ENCODE measurements at regions not wholly inside any gene's neighbourhood (a gene's known extent, or its start where the extent isn't known, plus 50 kb on each side); places are given as distances from the start of the nearest gene placed in this dataset.
"Not testable (repeated sequence)": the region's sequence is repeated elsewhere in the genome, so short reads cannot be mapped to it uniquely, and the experiment has no call there.

GRCh38 chr12:116661341-116661740 is 76.5 kb downstream of the SPRING1 start:
- no peak for DNase-seq
- H3K27me3 ChIP-seq: no peaks in the 10 kb centered on the region; the same call in 1 of the 2 replicates
- H3K4me1 ChIP-seq: no peaks in the 10 kb centered on the region
- H3K36me3 ChIP-seq: no peaks in the 10 kb centered on the region
- H3K4me3 ChIP-seq: no peak overlapping the region
- H3K9me3 ChIP-seq (replicated peaks): no peaks in the 10 kb centered on the region
- H3K27ac ChIP-seq: no peak overlapping the region

GRCh38 chr12:116660740-116661139 is 77.1 kb downstream of the SPRING1 start:
- H3K9me3 ChIP-seq (replicated peaks); H3K36me3 ChIP-seq; H3K27me3 ChIP-seq; H3K27ac ChIP-seq; H3K4me1 ChIP-seq; H3K4me3 ChIP-seq; DNase-seq: not testable (repeated sequence)

- no peak for DNase-seq
- H3K36me3 ChIP-seq: no peaks in the 10 kb centered on the region
These were observed 77.9 kb downstream of the SPRING1 start for GRCh38 chr12:116659771-116660481.

GRCh38 chr12:116657921-116658495 is 79.9 kb downstream of the SPRING1 start:
- no peak overlapping the region for H3K27ac ChIP-seq

More at GRCh38 chr12:116659771-116660481, 77.9 kb downstream of the SPRING1 start:
- no peak overlapping the region for H3K4me3 ChIP-seq
- no peak overlapping the region for H3K27ac ChIP-seq
- no peaks in the 10 kb centered on the region; the same call in 1 of the 2 replicates for H3K27me3 ChIP-seq
- H3K9me3 ChIP-seq (replicated peaks): no peaks in the 10 kb centered on the region
- no peaks in the 10 kb centered on the region for H3K4me1 ChIP-seq

GRCh38 chr12:116656306-116656705 is 81.6 kb downstream of the SPRING1 start:
- Histone ChIP-seq H3K4me1 (no peaks in the 10 kb centered on the region), H3K9me3 (replicated peaks) (no peaks in the 10 kb centered on the region), H3K27me3 (no peaks in the 10 kb centered on the region; the same call in 1 of the 2 replicates), H3K27ac (no peak overlapping the region), H3K4me3 (no peak overlapping the region), H3K36me3 (no peaks in the 10 kb centered on the region)
- DNase-seq: no peak

More at GRCh38 chr12:116657921-116658495, 79.9 kb downstream of the SPRING1 start:
- no peak for DNase-seq
- no peaks in the 10 kb centered on the region for H3K4me1 ChIP-seq
- H3K36me3 ChIP-seq: no peaks in the 10 kb centered on the region
- H3K27me3 ChIP-seq: no peaks in the 10 kb centered on the region; the same call in 1 of the 2 replicates
- H3K9me3 ChIP-seq (replicated peaks): no peaks in the 10 kb centered on the region
- H3K4me3 ChIP-seq: no peak overlapping the region

GRCh38 chr12:116654226-116654743 is 83.6 kb downstream of the SPRING1 start:
- Histone ChIP-seq H3K27me3 (no peaks in the 10 kb centered on the region; the same call in 1 of the 2 replicates), H3K4me3 (no peak overlapping the region), H3K27ac (no peak overlapping the region), H3K9me3 (replicated peaks) (no peaks in the 10 kb centered on the region), H3K36me3 (no peaks in the 10 kb centered on the region), H3K4me1 (no peaks in the 10 kb centered on the region)
- DNase-seq: no peak

- no peak overlapping the region for H3K27ac ChIP-seq
- no peaks in the 10 kb centered on the region for H3K36me3 ChIP-seq
- no peak overlapping the region for H3K4me3 ChIP-seq
- no peaks in the 10 kb centered on the region for H3K4me1 ChIP-seq
- no peaks in the 10 kb centered on the region for H3K9me3 ChIP-seq (replicated peaks)
- H3K27me3 ChIP-seq: no peaks in the 10 kb centered on the region
- no peak for DNase-seq
These were observed 86.8 kb downstream of the SPRING1 start for GRCh38 chr12:116651089-116651488.

- Histone ChIP-seq H3K36me3 (no peaks in the 10 kb centered on the region), H3K9me3 (replicated peaks) (no peaks in the 10 kb centered on the region), H3K4me3 (no peak overlapping the region), H3K4me1 (no peaks in the 10 kb centered on the region), H3K27ac (no peak overlapping the region), H3K27me3 (no peaks in the 10 kb centered on the region)
- DNase-seq: no peak
These were observed 87.2 kb downstream of the SPRING1 start for GRCh38 chr12:116650585-116651087.

- no peak for DNase-seq
- Histone ChIP-seq H3K27me3 (no peaks in the 10 kb centered on the region), H3K9me3 (replicated peaks) (no peaks in the 10 kb centered on the region), H3K27ac (no peak overlapping the region), H3K36me3 (no peaks in the 10 kb centered on the region), H3K4me3 (no peak overlapping the region), H3K4me1 (no peaks in the 10 kb centered on the region)
These were observed 87.8 kb downstream of the SPRING1 start for GRCh38 chr12:116650062-116650461.

- Histone ChIP-seq H3K9me3 (replicated peaks) (no peaks in the 10 kb centered on the region), H3K4me1 (no peaks in the 10 kb centered on the region), H3K27ac (no peak overlapping the region), H3K36me3 (no peaks in the 10 kb centered on the region), H3K27me3 (no peaks in the 10 kb centered on the region), H3K4me3 (no peak overlapping the region)
- no peak for DNase-seq
These were observed 88.6 kb downstream of the MAP1LC3B2 start for GRCh38 chr12:116647813-116648212.

- Histone ChIP-seq H3K27me3 (no peaks in the 10 kb centered on the region), H3K9me3 (replicated peaks) (no peaks in the 10 kb centered on the region), H3K36me3 (no peaks in the 10 kb centered on the region), H3K4me3 (no peak overlapping the region), H3K27ac (no peak overlapping the region), H3K4me1 (no peaks in the 10 kb centered on the region)
- no peak for DNase-seq
These were observed 87.7 kb downstream of the MAP1LC3B2 start for GRCh38 chr12:116646901-116647300.

- Histone ChIP-seq H3K4me1 (no peaks in the 10 kb centered on the region), H3K27me3 (no peaks in the 10 kb centered on the region), H3K27ac (no peak overlapping the region), H3K9me3 (replicated peaks) (no peaks in the 10 kb centered on the region), H3K36me3 (no peaks in the 10 kb centered on the region), H3K4me3 (no peak overlapping the region)
- DNase-seq: no peak
These were observed 85.6 kb downstream of the MAP1LC3B2 start for GRCh38 chr12:116644806-116645205.

GRCh38 chr12:116642683-116643082 is 83.5 kb downstream of the MAP1LC3B2 start:
- no peak for DNase-seq
- H3K4me3 ChIP-seq: no peak overlapping the region
- H3K9me3 ChIP-seq (replicated peaks): no peaks in the 10 kb centered on the region
- H3K4me1 ChIP-seq: no peaks in the 10 kb centered on the region
- H3K36me3 ChIP-seq: no peaks in the 10 kb centered on the region
- H3K27ac ChIP-seq: no peak overlapping the region
- H3K27me3 ChIP-seq: no peaks in the 10 kb centered on the region

GRCh38 chr12:116642106-116642505 is 82.9 kb downstream of the MAP1LC3B2 start:
- DNase-seq: no peak
- Histone ChIP-seq H3K36me3 (no peaks in the 10 kb centered on the region), H3K4me1 (no peaks in the 10 kb centered on the region), H3K9me3 (replicated peaks) (no peaks in the 10 kb centered on the region), H3K27ac (no peak overlapping the region), H3K4me3 (no peak overlapping the region), H3K27me3 (no peaks in the 10 kb centered on the region)

GRCh38 chr12:116640281-116640680 is 81.1 kb downstream of the MAP1LC3B2 start:
- no peaks in the 10 kb centered on the region for H3K9me3 ChIP-seq (replicated peaks)
- no peaks in the 10 kb centered on the region for H3K27me3 ChIP-seq
- H3K4me3 ChIP-seq: no peak overlapping the region
- H3K27ac ChIP-seq: no peak overlapping the region
- no peak for DNase-seq
- H3K36me3 ChIP-seq: no peaks in the 10 kb centered on the region
- no peaks in the 10 kb centered on the region for H3K4me1 ChIP-seq
